ENCODE measurements at regions not wholly inside any gene's neighbourhood (a gene's known extent, or its start where the extent isn't known, plus 50 kb on each side); places are given as distances from the start of the nearest gene placed in this dataset.

DNA sequence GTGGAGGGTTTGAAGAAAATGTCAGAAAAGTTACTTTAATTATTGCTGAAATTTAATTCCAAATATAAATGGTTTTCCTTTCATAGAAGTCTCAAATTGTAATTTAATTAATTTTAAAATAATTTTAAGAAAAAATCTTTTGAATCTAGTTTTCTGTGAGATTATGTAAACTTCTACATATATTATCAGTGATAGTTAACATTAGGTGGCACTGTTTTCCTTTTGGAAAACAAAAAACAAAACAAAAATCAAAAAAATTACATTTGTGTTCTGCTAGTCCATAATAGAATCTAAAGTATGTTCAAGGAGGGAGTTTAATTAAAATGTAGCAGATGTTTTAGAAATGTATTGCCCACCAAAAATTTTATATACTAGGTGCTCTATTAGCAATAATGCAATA, 1456.7 kb downstream of the REEP3 start:
- H3K9me3 Mint-ChIP-seq = no peaks in the 10 kb centered on the region
- TF ChIP-seq, protein P1, sequence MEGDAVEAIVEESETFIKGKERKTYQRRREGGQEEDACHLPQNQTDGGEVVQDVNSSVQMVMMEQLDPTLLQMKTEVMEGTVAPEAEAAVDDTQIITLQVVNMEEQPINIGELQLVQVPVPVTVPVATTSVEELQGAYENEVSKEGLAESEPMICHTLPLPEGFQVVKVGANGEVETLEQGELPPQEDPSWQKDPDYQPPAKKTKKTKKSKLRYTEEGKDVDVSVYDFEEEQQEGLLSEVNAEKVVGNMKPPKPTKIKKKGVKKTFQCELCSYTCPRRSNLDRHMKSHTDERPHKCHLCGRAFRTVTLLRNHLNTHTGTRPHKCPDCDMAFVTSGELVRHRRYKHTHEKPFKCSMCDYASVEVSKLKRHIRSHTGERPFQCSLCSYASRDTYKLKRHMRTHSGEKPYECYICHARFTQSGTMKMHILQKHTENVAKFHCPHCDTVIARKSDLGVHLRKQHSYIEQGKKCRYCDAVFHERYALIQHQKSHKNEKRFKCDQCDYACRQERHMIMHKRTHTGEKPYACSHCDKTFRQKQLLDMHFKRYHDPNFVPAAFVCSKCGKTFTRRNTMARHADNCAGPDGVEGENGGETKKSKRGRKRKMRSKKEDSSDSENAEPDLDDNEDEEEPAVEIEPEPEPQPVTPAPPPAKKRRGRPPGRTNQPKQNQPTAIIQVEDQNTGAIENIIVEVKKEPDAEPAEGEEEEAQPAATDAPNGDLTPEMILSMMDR (IDR thresholded peaks at IDR 0.05) = no peak
- DNase-seq = no peak
- H3K36me3 Mint-ChIP-seq (ENCODE audit: low read depth) = no peaks in the 10 kb centered on the region
- no peak overlapping the region for H3K27ac Mint-ChIP-seq
- H3K4me1 Mint-ChIP-seq = no peaks in the 10 kb centered on the region
- no peak overlapping the region for H3K4me3 Mint-ChIP-seq
- peaks cover 3% of the 10 kb centered on the region for H3K27me3 Mint-ChIP-seq (ENCODE audit: low read depth, poor library complexity)

DNA sequence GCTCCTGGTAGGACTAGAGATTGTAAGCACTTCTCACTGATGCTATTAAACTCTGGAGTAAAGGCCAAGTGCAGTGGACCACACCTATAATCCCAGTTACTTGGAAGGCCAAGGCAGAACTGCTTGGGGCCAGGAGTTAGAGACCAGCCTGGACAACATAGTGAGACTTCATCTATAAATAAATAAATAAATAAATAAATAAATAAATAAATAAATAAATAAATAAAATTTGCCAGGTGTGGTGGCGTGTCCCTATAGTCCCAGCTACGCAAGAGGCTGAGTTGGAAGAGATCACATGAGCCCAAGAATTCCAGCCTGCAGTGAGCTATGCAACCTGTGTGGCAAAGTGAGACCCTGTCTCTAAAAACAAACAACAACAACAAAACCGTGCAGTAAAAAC, 1475.7 kb downstream of the REEP3 start:
- no peak for DNase-seq
- Mint-ChIP-seq H3K36me3 (ENCODE audit: low read depth) (no peaks in the 10 kb centered on the region), H3K27me3 (ENCODE audit: low read depth, poor library complexity) (no peaks in the 10 kb centered on the region), H3K27ac (no peak overlapping the region), H3K9me3 (no peaks in the 10 kb centered on the region), H3K4me1 (no peaks in the 10 kb centered on the region), H3K4me3 (no peak overlapping the region)
- TF ChIP-seq, protein P1 (IDR thresholded peaks at IDR 0.05) = no peak

DNA sequence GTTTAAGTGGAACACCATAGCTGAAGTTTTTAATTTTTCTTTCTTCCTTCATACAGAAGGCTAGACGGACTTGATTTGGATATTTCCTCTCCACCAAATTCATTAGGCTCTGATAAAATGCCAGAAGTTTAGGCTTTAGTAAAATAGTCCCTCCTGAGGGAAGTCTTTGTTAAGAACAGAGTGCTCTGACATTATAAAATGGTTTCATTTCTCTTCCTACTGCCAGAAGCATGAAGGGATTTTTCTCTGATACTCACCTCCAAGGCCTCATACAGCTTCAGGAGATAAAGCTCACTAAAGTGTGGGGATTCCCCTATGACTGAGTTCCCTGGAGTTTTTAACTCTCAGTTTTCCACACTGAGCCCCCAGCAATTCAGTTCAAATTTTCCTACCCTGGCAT, 1489.6 kb downstream of the REEP3 start:
- H3K4me1 Mint-ChIP-seq = no peaks in the 10 kb centered on the region
- no peak overlapping the region for H3K27ac Mint-ChIP-seq
- H3K4me3 Mint-ChIP-seq = no peak overlapping the region
- TF ChIP-seq, protein P1 (IDR thresholded peaks at IDR 0.05) = no peak
- H3K9me3 Mint-ChIP-seq = no peaks in the 10 kb centered on the region
- H3K27me3 Mint-ChIP-seq (ENCODE audit: low read depth, poor library complexity) = no peaks in the 10 kb centered on the region
- no peaks in the 10 kb centered on the region for H3K36me3 Mint-ChIP-seq (ENCODE audit: low read depth)
- no peak for DNase-seq

DNA sequence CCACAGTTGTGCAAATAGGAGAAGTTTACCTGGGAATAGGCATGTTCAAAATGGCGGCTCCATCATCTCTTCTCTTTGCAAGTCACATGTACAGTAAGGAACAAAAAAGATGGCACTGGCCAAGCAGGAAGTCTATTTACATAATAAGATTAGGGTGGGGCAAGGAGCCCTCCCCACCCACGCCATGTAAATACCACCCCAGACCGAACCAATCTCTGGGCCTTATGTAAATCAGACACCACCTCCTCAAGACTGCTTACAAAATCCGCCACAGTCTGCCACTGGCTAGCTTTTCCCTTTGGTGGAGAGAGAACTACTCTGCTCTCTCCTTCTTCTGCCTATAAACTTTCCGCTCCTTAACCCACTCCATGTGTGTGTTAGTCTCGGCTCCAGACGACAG, 1496.3 kb downstream of the REEP3 start:
- H3K36me3 Mint-ChIP-seq (ENCODE audit: low read depth) = no peaks in the 10 kb centered on the region
- peaks cover 10% of the 10 kb centered on the region for H3K9me3 Mint-ChIP-seq
- H3K27me3 Mint-ChIP-seq (ENCODE audit: low read depth, poor library complexity) = no peaks in the 10 kb centered on the region
- TF ChIP-seq, protein P1 (IDR thresholded peaks at IDR 0.05) = no peak
- H3K27ac Mint-ChIP-seq = no peak overlapping the region
- no peak overlapping the region for H3K4me3 Mint-ChIP-seq
- H3K4me1 Mint-ChIP-seq = no peaks in the 10 kb centered on the region
- DNase-seq = no peak

DNA sequence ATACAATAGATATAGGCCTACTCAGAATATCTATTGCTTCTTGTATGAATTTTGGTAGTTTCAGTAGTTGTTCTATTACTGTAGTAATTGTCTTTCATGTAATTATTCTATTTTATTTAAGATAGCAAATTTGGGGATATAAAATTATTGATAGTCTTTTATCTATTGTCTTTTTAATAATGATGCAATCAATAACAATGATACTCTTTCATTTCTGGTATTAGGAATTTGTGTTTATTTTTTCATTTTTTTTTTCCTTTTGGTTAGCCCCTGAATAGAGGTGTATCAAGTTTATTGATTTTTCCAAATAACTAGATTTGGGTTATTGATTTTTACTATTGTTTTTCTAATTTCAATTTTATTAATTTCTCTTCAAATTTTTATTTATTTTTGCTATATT, 1503.7 kb downstream of the REEP3 start:
- no peaks in the 10 kb centered on the region for H3K27me3 Mint-ChIP-seq (ENCODE audit: low read depth, poor library complexity)
- H3K9me3 Mint-ChIP-seq = peaks cover 10% of the 10 kb centered on the region
- no peak overlapping the region for H3K27ac Mint-ChIP-seq
- TF ChIP-seq, protein P1 (IDR thresholded peaks at IDR 0.05) = no peak
- no peaks in the 10 kb centered on the region for H3K36me3 Mint-ChIP-seq (ENCODE audit: low read depth)
- H3K4me1 Mint-ChIP-seq = no peaks in the 10 kb centered on the region
- DNase-seq = no peak
- no peak overlapping the region for H3K4me3 Mint-ChIP-seq

DNA sequence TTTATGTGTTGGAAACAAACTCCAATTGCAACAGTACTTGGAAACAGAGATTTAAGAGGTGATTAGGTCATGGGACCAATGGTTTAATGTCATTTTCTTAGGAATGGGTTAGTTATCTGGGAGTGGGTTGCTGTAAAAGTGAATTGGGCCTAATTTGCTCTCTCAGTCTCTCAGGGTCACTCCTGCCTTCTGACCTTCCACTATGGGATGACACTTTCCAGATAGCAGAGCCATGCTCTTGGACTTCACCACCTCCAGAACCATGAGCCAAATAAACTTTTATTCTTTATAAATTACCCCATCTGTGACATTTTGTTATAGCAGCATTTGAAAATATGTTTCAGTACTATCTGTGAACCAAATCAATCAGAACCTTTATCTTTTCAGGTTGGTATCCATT, 1509.1 kb downstream of the REEP3 start:
- DNase-seq = no peak
- H3K9me3 Mint-ChIP-seq = peaks cover 8% of the 10 kb centered on the region
- H3K4me1 Mint-ChIP-seq = no peaks in the 10 kb centered on the region
- H3K36me3 Mint-ChIP-seq (ENCODE audit: low read depth) = no peaks in the 10 kb centered on the region
- H3K27ac Mint-ChIP-seq = no peak overlapping the region
- H3K4me3 Mint-ChIP-seq = no peak overlapping the region
- no peaks in the 10 kb centered on the region for H3K27me3 Mint-ChIP-seq (ENCODE audit: low read depth, poor library complexity)
- TF ChIP-seq, protein P1 (IDR thresholded peaks at IDR 0.05) = no peak
